NCI-H1105 treated with DMSO at 0.1 percent for 48 hours (cell line): ENCODE measurements at regions not wholly inside any gene's neighbourhood (a gene's known extent, or its start where the extent isn't known, plus 50 kb on each side); places are given as distances from the start of the nearest gene placed in this dataset.

ENCODE experiments used
- DNase-seq: peaks from one replicate; lab custom pipeline; 2025; lab: John Stamatoyannopoulos, UW

DNA sequence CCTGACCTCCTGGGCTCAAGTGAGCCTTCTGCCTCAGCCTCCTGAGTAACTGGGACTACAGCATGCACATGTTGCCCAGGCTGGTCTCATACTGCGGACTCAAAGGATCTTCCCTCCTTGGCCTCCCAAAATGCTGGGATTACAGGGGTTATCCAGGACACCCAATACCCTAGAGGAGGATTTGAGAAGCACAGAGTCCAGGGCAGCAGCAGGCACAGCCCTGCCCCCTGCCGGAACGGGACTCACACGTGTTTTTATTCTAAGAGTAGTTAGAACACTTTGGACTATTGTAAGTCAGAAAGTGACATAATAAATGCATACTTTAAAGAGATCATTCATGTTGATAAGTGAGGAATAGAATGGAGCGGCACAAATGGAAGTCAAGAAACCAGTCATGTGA is 80.2 kb downstream of the C6orf118 start:
- no peak for DNase-seq

DNA sequence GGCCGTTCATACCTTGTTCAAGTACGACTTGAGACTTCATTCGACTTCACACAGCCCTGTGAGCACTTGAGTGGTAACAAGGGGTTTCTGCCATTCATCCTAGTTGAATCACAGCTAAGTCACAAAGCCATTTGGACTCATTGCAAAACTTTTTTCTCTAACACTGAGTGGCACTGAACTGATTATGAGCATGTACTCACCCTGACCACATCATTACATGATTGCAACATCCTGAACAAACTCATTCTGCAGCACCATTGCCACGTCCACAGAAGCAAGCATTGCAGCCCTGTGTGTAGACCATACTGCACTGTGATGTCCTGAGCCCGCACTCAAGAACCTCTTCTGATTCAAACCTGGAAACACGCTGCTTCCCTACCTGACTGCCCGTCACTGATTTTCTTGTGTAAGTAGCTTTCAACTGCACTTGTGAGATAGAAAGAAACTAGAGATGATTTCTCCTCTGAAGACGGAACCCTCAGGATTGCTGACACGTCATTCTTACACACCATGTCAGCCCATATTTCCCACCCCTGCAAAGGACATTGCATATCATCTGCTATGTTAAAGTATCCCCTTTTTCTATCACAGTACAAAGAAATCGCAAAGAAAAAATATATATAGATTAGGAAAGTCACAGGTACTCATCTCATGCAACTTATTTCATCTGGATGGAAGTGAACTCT is 81.6 kb downstream of the C6orf118 start:
- DNase-seq = no peak

DNA sequence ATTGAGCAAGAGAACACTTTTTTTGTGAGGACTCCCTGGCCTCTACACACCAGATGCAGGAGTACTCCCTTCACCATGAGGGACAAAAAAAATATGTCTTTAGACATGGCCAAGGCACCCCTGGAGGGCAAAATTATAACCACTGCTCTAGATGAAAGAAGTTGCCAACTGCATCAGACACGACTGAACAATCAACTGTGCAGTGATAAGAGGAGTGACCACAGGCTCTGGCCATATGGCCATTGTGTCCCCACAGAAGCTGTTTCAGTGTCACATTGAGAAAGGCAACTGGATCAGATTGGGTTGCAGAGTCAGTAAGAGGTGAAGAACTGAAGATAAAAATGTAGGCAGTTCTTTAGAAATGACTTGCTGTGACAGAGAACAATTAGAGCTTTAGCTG is 85.7 kb downstream of the C6orf118 start:
- DNase-seq = no peak

DNA sequence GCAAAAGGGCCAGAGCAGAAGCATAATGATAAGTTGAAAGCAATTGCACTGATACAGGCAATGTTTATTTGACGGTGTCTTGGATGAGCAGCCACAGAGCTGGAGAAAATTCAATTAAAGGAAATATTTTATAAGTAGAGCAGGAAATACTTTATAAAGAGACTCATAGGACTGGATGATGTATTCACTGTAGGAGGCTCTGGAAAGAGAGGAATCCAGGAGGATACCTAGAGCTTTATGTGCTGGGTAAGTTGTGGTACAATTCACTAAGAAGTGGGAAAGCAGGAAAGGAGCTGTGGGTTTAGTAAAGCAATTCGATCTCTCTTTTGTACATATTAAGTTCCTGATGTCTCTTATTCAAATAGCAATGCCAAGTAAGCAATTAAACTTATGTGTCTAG is 86.3 kb downstream of the C6orf118 start:
- no peak for DNase-seq

DNA sequence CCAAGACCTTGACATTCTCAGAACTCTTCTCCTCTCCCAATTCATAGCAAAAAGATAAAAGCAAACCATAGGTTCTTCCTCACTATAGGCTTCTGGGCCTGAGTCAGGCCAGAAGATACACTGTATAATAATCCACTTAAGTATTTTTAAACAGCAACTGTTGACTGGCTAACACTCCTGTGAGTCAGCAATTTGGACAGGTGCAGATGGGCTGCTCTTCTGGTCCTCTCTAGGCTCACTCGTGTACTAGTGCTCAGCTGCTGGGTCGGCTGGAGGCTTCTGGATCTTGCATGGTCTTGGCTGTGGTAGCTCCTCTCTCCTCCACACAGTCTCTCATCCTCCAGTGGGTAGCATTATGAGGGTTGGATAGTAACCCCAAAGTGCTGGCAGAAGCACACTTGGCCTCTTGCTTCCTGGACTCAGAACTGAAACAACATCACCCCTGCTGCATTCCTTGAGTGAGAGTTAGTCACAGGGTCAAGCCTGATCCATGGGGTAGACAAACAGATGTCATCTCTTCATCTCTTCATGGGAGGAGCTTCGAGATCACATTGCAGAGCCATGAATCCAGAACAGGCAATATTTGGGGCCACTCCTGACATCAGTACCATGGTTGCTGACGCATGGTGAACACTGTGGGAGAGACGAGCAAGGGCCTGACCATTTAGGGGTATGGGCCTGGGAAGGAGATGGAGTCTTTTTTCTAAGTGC is 86.9 kb downstream of the C6orf118 start:
- no peak for DNase-seq

DNA sequence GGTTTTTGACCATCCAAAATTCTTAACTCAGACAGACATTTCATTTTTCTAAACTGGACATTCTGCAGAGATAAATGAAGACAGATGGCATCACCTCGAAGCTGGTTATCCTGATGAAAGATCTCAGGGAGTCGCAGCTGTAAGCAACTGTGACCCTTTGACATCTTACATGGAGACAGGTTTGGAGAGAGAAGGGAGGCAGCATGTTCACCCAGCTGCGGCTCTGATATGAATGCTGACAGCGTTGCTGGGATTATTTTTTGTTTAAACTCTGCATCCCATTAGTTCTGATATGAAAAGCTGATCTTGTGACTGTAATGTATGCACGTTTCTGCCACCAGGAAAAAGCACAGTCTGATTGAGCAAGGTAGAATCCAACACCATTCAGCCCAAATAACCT is 89.4 kb downstream of the C6orf118 start:
- DNase-seq = no peak

DNA sequence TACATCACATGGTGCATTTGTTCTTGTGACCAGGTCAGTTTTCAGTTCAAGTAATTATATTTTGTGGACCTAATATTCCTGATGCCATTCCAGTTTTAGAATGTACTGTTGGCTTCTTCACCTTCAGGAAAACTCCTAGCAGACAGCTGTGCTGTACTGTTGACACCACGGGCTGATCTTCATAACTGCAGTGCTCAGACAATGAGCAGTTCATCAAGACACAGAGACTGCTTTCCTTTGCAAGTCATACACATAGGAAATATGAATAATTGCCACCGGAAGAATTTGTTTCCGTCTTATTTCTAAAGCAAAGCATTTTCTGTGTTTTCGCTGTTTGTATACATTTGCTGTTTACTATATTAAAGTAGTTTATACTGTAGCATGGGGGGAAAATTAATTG is 89.8 kb downstream of the C6orf118 start:
- no peak for DNase-seq

DNA sequence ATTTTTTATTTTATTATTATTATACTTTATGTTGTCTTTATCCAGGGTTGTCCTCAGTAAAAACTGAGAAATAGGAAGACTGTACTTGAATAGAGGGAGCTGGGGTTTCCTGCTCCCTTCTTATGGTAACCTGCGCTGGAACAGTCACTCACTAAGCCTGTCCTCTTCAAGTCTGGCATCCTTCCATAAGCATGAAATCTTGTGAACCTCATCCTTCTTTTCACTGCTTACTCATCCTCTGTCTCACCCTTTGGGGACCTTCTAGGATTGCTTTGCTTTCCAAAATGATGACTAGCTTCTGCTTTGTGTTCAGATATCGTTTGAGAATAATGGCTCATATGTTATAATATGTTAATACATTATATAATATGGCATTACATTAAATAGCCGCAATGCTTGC is 90.6 kb downstream of the C6orf118 start:
- DNase-seq = peak; percentile 21

DNA sequence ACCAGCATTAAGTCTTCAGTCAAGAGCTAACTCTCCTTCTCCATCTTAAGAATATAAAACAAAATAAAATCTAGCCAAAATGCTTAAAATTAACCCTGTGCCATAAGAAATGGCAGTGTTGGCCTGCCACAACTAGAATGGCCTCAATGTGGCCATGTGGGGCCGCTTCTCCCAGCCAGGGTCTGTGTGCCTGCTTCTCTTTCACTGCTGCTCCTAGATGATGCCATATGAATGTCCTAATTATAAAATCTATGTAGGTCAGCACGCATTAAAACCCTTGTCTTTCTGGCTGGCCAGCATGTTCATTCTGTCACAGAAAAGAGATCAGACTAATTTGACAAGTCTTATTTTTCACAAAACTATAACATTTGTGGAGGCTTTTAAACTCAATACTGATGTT is 102.6 kb downstream of the C6orf118 start:
- no peak for DNase-seq

DNA sequence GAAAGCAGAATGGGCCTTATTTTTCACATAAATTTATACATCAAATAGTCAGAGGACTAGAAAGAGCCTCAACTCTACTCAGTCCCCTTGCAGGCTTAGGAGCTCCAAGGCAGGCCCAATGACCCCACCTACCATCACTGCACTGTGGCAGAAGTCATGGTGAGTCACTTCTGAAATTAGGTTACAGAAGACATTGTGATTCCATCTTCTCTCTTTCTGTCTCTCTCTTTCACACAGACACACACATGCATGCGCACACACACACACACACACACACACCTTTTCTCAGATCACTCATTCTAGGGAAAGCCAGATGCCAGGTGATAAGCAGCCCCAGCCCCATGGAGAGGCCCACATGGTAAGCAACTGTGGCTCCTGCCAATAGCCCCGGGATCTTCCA is 103.8 kb downstream of the C6orf118 start:
- no peak for DNase-seq

DNA sequence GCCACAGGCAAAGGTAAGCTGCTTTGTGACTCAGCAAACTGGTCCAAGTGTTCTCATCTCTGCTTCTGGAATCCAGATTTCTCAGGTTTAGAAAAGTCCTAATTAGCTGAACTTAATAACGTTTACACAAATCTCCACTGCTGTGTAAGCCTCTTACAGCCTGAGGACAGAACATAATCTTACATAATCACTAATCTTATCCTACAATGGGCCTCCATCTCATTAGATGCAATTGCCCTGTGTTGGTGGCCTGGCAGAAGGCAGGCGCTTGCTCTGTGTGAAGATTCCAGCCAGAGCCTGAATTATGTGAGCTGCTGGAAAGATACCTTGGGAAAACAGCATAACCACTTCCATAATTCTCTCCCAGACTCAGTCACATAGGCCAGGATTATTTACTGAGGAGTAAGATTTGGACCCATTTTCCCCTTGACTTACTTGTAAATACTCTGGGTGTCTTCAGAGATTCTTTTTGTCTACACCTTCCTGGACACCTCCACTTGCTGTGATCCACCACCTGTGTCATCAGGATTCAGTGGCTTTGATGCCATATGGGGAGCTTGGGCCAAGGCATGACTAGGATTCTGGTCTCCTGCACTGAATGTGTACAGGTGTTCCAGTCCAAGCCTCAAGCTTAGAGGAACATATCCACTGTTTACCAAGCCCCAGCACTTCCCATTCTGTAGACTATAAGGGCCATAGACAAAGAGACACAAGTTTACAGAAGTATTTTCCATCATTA is 104.4 kb downstream of the C6orf118 start:
- peak; percentile 21 for DNase-seq

DNA sequence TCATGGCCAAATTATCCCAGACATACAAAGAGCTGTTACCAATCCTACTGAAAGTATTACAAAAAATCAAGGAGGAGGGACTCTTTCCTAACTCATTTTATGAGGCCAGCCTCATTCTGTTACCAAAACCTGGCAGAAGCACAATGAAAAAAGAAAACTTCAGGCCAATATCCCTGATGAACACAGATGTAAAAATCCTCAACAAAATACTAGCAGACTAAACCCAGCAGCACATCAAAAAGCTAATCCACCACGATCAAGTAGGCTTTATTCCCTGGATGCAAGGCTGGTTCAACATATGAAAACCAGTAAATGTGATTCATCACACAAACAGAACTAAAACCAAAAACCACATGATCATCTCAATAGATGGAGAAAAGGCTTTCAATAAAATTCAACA is 109.2 kb downstream of the C6orf118 start:
- DNase-seq = no peak

DNA sequence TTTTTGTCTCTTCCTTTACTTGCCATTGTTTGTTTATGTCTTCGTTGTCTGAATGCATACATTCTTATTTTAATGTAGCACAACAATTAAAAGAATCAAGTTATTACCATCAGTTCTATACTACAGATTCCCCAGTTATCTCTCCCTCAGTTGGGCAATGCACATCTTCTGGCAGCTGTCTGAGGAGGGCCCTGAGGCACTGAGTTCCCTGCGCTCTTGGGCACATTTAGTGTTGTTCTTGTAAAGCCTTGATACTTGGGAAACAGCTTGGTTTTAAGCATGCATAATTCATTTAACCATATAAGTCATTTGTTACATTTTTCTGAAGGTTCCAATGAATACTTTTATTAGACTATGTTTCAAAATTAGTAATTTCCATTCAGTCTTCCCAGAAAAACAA is 117.9 kb downstream of the C6orf118 start:
- no peak for DNase-seq

DNA sequence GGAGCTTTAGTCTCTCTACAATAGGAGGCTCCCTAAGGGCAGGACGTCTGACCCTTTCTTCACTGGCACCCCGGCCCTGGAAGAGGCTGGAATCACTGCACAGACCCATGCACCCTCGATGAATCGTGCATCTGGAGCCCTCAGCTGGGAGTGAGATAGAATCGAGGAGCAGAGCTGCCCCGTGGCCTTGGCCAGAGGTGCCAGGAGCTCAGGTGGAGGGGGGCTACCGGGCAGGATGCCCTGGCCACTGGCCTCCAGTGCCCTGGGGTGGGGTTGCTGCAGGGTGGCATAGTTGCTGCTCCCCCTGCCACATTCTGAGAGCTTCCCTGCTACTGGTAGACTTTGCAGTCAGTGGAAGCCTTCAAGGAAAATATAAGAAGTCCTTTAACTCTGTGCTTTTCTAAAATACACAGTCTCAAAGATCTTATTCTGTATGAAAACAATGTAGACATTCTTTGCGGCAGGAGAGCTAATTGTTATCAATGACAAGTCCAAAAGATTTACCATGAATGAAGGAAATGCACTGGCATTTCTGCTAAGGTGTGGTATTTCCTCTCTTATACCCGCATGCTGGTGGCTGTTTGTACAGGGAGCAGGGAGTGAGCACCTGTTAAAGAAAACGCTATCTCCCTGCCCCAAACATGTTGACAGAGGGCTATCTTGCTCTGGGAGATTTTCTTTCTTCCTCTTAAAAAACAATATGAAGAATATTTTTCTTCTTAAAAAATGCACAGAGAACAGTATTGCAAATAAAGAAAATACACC is 122.8 kb downstream of the C6orf118 start:
- DNase-seq = no peak

DNA sequence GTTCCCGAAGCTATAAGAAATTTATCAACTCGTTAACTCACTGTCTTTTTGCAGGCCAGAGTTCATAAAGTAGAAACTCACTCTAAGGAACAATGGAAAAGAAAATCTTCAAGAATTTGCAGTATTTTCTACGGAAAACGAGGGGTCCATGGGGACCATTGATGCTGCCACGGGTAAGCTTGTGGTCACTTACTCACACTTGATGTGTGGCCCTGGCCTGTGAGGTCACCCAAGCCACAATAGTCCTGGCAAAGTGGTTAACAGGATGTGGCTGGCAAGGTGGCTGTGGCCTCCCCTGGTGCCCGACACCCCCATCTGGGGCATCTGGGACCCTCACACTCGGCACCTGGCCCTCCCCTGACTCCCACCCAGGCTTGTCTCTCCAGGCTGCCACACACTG is 123.4 kb downstream of the C6orf118 start:
- DNase-seq = no peak

DNA sequence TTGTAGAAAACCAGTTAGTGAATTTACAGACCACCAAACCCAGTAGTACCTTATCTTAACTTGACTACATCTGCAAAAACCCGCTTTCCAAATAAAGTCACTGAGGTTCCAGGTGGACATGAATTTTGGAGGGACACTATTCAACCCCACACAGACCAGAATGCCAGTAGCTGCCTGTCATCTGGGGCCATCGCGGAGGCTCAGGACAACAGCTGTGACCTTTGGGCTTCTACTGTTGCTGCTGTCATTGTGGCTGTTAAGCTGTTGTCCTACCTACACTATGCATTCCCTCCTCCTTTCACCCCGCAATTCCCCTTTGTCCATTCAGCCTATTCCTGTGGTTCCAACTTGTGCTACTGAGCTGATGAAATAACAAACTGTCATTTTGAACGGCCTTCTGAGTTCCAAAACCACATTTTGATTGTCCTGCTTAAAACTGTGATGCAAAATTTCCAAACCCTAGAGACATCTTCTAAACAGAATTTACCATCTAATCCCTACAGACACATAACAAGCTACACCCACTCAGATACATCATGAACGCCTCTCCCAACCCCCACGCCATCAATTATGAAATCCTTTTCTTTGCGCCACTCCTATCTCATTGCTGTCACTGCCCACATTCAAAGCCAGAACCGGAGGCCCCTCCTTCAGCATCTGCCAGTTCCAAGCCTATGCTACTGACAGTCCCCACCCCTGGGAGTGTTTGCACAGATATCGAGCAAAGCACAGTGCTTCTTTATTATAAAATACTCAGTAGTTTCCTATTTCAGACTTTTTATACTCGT is 125.0 kb downstream of the C6orf118 start:
- no peak for DNase-seq

DNA sequence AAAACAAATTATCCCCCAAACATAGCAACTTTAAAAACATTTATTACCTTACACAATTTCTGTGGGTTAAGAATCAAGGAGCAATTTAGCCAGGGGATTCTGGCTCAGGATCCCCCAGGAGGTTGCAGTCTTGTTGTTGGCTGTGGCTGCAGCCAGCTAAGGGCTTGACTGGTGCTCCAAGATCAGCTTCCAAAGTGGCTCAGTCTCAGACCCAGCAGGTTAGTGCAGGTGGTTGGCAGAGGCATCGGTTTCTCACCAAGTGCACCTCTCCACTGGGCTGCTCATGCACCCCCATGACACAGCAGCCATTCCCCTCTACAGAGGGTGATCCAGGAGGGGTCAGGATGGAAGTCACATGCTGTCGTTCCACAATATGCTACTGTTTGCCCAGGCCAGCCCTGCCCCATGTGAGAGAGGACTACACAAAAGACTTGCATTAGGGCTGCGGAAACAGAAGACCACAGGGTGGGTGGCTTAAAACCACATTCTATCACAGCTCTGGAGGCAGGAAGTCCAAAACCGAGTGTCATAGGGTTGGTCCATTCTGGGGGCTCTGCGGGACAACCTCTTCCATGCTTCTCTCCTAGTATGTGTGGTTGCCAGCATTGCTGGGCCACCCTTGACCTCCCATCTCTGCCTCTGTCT is 125.8 kb downstream of the C6orf118 start:
- no peak for DNase-seq

DNA sequence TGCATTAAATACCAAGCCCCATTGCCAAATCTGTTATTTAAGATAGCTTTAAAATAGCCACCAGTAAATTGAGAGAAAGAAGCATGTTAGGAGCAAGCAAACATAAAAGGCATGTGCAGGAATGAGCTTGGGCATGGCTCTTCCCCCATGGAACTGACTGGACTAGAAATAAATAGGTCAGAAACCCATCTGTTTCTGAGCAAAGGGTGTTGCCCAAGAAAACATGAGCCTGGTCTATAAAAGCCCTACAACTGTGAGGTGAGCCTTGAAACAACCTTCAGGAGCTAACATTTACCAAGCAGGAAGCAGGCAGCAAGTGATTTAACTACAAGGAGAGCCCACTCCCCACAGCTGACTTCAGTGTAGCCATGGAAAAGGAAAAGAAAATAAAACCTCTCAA is 126.3 kb downstream of the C6orf118 start:
- DNase-seq = no peak

DNA sequence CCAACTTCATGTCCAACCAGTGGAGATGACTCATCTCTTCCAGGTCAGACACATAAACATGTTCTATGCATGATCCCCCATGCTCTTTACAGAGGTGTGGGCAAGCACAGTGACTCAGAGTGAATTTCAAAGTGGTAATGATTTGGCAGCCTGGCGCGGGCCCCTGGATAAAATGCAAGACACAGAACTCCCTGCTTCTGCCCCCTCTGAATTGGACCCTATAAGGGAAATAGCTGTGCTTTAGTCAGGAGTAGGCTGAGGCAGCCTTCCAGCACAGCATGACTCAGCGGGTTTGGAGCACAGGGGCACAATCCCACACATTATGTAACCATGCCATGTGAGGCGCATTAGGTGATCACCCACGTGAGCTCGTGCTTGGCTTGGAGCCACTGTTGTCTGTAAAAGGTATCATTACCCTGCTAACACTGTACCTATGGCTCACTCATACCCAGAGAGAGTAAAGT is 127.4 kb downstream of the C6orf118 start:
- DNase-seq = no peak

DNA sequence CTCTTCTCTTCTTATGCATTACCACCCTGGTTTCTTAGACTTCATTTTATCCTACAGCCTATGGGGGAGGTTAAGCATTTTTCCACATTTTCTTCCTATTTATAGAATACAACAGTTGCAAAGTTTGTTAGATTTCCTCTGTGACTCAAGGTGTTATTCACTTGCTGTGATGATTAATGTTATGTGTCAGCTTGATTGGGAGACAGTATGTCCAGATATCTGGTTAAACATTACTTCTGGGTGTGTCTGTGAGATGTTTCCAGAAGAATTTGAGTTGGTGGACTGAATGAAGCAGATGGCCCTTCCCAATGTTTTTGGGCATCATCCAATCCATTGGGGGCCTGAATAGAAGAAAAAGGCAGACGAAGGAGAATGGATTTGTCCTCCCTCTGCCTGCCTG is 131.3 kb downstream of the C6orf118 start:
- DNase-seq = no peak

DNA sequence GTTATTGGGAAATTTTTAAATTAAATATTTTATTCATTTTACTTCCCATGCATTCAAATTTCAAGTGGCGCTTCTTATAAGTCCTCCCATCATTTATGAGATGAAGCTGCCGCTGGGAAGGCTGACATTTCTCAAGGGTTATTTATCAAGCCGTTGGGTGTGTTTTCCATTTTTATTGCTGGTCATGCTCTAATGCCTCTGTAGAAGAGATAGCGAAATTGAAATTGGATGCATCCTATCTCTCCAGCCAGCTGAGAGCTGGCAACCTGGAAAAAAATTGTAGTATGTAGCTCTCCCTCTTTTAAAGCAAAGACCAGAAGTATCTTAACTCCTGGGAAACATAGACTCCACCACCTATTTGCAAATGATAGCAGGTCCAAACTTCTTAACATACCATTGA is 135.9 kb downstream of the C6orf118 start:
- no peak for DNase-seq
